T-helper 2 cell (primary cell): ENCODE measurements at regions not wholly inside any gene's neighbourhood (a gene's known extent, or its start where the extent isn't known, plus 50 kb on each side); places are given as distances from the start of the nearest gene placed in this dataset.

Experiments
- DNase-seq, 5 experiments: peaks; one replicate each; pipeline versions ENCODE4 v3.0.0 to v3.0.0-alpha.2; 2012 to 2022

GRCh38 chr17:51563961-51564360 is 303.6 kb downstream of the UTP18 start:
- DNase-seq, result no peak

- no peak for DNase-seq
Observed at GRCh38 chr17:51572115-51572514, 311.8 kb downstream of the UTP18 start.
